K562 (cell line): ENCODE measurements at regions not wholly inside any gene's neighbourhood (a gene's known extent, or its start where the extent isn't known, plus 50 kb on each side); places are given as distances from the start of the nearest gene placed in this dataset.

Experiments used
- ATAC-seq: fragments of 200-7000 bp; cut with Tn5 transposase; 3 replicates; pipeline ENCODE4 v1.9.1; 2020; ENCODE audit warnings: moderate library complexity
- BruUV-seq: library from RNA; stranded (reverse); fragments of 400-500 nt; replicated peaks from 2 replicates; lab custom pipeline; 2021; lab: Mats Ljungman, UMichigan
- CTCF ChIA-PET: fragments of 300-600 bp; formaldehyde crosslinking; extraction: SDS; loops from one replicate; lab custom pipeline; 2021; ENCODE audit warnings: low intra/inter-chr PET ratio; lab: Yijun Ruan, JAX
- POLR2A ChIA-PET: fragments of 300-600, 350-650 bp; sonication (Branson Sonifier 250); formaldehyde crosslinking; extraction: SDS; loops from one replicate; lab custom pipeline; 2021; ENCODE audit warnings: antibody characterized with exemption, inconsistent platforms; lab: Yijun Ruan, JAX
- DNase-seq, 4 experiments: peaks; one replicate each; pipeline versions ENCODE4 v3.0.0 to v3.0.0-alpha.2; 2011 to 2018; ENCODE audit warnings: low spot score in 3 of 4, mixed read lengths in 3 of 4; ENCODE audit errors: extremely low read depth in 1 of 4
- FAIRE-seq: peaks from 2 replicates; lab custom pipeline; 2011; peaks lifted over from hg19 to GRCh38; lab: Jason Lieb, UNC
- H2AFZ ChIP-seq: 2 replicates; pipeline ENCODE4 v1.6.0; 2011; ENCODE audit warnings: low read depth, low read length, control low read depth, inconsistent platforms
- H3K27ac ChIP-seq: fragments of 200-600 bp; 3 replicates; pipeline ENCODE4 v1.8.0; 2011; ENCODE audit warnings: low read depth, mild to moderate bottlenecking, control low read depth, inconsistent platforms, low read length, moderate library complexity, mixed read lengths; ENCODE audit errors: extremely low read depth
- H3K27me3 ChIP-seq, 2 experiments: fragments of 300-600 bp in 1 of 2; 2 replicates in 1 of 2; 3 replicates in 1 of 2; pipeline versions ENCODE4 v1.6.0 to v1.8.0; 2011; ENCODE audit warnings: inconsistent platforms in 2 of 2, low read length in 2 of 2, mild to moderate bottlenecking in 1 of 2, mixed read lengths in 1 of 2, moderate library complexity in 1 of 2; ENCODE audit not compliant: control insufficient read depth in 2 of 2, insufficient read depth in 2 of 2
- H3K36me3 ChIP-seq: fragments of 300-600 bp; 3 replicates; pipeline ENCODE4 v1.8.0; 2011; ENCODE audit warnings: mild to moderate bottlenecking, low read length, inconsistent platforms; ENCODE audit not compliant: control insufficient read depth, insufficient read depth
- H3K4me1 ChIP-seq, 2 experiments: fragments of 200-600 bp in 1 of 2; replicated peaks in 1 of 2; 2 replicates in 1 of 2; 3 replicates in 1 of 2; pipeline versions ENCODE4 v1.5.1 to v1.8.0; 2011; ENCODE audit warnings: inconsistent platforms in 2 of 2, low read length in 2 of 2, mild to moderate bottlenecking in 1 of 2, mixed read lengths in 1 of 2, moderate library complexity in 1 of 2; ENCODE audit not compliant: control insufficient read depth in 2 of 2, insufficient read depth in 2 of 2
- H3K4me2 ChIP-seq: 2 replicates; pipeline ENCODE4 v1.6.1; 2011; ENCODE audit warnings: low read length, control low read depth, inconsistent platforms, mixed read lengths; ENCODE audit not compliant: insufficient read depth
- H3K4me3 ChIP-seq: fragments of 200-600 bp; sonication (generic), shearing (Covaris generic); 2 replicates; pipeline ENCODE4 v1.5.1; 2016; ENCODE audit warnings: control low read depth, inconsistent platforms
- H3K79me2 ChIP-seq: fragments of 200-600 bp; 3 replicates; pipeline ENCODE4 v1.8.0; 2011; ENCODE audit warnings: low read length, inconsistent platforms; ENCODE audit not compliant: control insufficient read depth, insufficient read depth
- H3K9ac ChIP-seq, 2 experiments: 2 replicates each; pipeline versions ENCODE4 v1.6.0 to v1.6.1; 2011; ENCODE audit warnings: low read depth in 2 of 2, low read length in 2 of 2, control low read depth in 1 of 2, inconsistent platforms in 1 of 2, mild to moderate bottlenecking in 1 of 2, mixed read lengths in 1 of 2; ENCODE audit not compliant: insufficient read depth in 1 of 2
- H3K9me1 ChIP-seq: one replicate; pipeline ENCODE4 v1.6.0; 2011; ENCODE audit warnings: inconsistent platforms, mild to moderate bottlenecking, low read length, moderate library complexity; ENCODE audit not compliant: control insufficient read depth, insufficient read depth
- H3K9me3 ChIP-seq: replicated peaks from 2 replicates; pipeline ENCODE4 v1.5.1; 2011; ENCODE audit warnings: low read depth, low read length, inconsistent platforms; ENCODE audit not compliant: control insufficient read depth, insufficient read depth
- H4K20me1 ChIP-seq: replicated peaks from 2 replicates; pipeline ENCODE4 v1.6.1; 2011; ENCODE audit warnings: low read length, inconsistent platforms, mixed read lengths; ENCODE audit not compliant: control insufficient read depth, insufficient read depth
- GATA2 ChIP-seq: sonication (generic); formaldehyde crosslinking; IDR thresholded peaks from 2 replicates; pipeline ENCODE4 v1.4.0; 2020; ENCODE audit warnings: mild to moderate bottlenecking, missing genetic modification reagents
- GMEB1 ChIP-seq: fragments of 250-450 bp; sonication (Bioruptor Pico); IDR thresholded peaks from 2 replicates; pipeline ENCODE4 v1.4.0; 2020; ENCODE audit warnings: mild to moderate bottlenecking
- PRPF4 ChIP-seq: fragments of 200-400 bp; formaldehyde crosslinking; IDR thresholded peaks from one replicate; pipeline ENCODE4 v1.6.1; 2017; ENCODE audit warnings: low read length, low read depth, mild to moderate bottlenecking; ENCODE audit not compliant: insufficient read depth, poor library complexity, severe bottlenecking
- ZKSCAN1 ChIP-seq: fragments of 150-350 bp; IDR thresholded peaks from 2 replicates; pipeline ENCODE4 v1.6.1; 2016; ENCODE audit warnings: low read depth, low read length
- WGBS: fragments of 100-300 bp; shearing (Covaris generic); methylation state at CpG from one replicate; pipeline ENCODE4 v1.1.6; 2016; ENCODE audit warnings: low coverage, mixed read lengths; ENCODE audit not compliant: insufficient coverage; ENCODE audit errors: missing lambda C conversion rate; 5-methylcytosine and 5-hydroxymethylcytosine counted together
- in situ Hi-C: fragments of 300-500 bp; cut with MboI; formaldehyde crosslinking; loops from 4 replicates; pipeline ENCODE4 v1.15.0; 2018; ENCODE audit warnings: inconsistent platforms, mixed read lengths
- intact Hi-C: fragments of 100-400 bp; cut with micrococcal nuclease; formaldehyde crosslinking; loops from 2 replicates; pipeline ENCODE4 v1.14.2; 2022
- TF ChIP-seq, protein P1 (sequence below): fragments of 250-450 bp; sonication (Bioruptor Pico); IDR thresholded peaks from 2 replicates; pipeline ENCODE4 v1.4.0; 2020; ENCODE audit warnings: mild to moderate bottlenecking, moderate library complexity

DNA sequence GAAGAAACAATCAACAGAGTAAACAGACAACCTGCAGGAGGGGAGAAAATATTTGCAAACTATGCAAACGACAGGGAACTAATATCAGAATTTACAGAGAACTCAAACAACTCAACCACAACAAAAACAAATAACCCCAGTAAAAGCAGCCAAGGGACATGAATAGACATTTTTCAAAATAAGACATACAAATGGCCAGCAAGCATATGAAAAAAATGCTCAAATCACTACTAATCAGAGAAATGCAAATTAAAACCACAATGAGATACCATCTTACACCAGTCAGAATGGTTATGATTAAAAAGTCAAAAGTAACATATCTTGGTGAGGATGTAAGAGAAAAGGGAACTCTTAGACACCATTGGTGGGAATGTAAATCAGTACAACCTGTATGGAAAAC lies 215.0 kb downstream of the THBS2 start:
- no TSS peak for BruUV-seq
- Histone ChIP-seq H3K36me3 (no peaks in the 10 kb centered on the region), H3K9me1 (no peaks in the 10 kb centered on the region), H3K4me1 (no peaks in the 10 kb centered on the region), H2AFZ (no peak overlapping the region), H4K20me1 (0 out of 2 replicates have a peak, but pooled peaks cover 6% of the 10 kb centered on the region), H3K4me2 (no peak overlapping the region), H3K4me3 (no peak overlapping the region), H3K79me2 (no peaks in the 10 kb centered on the region), H3K9ac (no peak overlapping the region), H3K27me3 (peaks cover 0 to 16% of the 10 kb centered on the region in 2 experiments; a peak in 2 of 5 replicates), H3K9me3 (no peaks in the 10 kb centered on the region), H3K27ac (no peak overlapping the region)
- intact Hi-C loops = no loop called here
- 5% methylated on average over 1 of the region's 1 CpG for WGBS
- DNase-seq = no peak
- TF ChIP-seq PRPF4 (no peak), GMEB1 (CRISPR knock-in tag) (no peak), GATA2 (no peak), ZKSCAN1 (no peak)
- TF ChIP-seq, protein P1, sequence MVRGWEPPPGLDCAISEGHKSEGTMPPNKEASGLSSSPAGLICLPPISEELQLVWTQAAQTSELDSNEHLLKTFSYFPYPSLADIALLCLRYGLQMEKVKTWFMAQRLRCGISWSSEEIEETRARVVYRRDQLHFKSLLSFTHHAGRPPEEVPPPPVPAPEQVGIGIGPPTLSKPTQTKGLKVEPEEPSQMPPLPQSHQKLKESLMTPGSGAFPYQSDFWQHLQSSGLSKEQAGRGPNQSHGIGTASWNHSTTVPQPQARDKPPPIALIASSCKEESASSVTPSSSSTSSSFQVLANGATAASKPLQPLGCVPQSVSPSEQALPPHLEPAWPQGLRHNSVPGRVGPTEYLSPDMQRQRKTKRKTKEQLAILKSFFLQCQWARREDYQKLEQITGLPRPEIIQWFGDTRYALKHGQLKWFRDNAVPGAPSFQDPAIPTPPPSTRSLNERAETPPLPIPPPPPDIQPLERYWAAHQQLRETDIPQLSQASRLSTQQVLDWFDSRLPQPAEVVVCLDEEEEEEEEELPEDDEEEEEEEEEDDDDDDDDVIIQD (CRISPR knock-in tag) = no peak
- ChIA-PET POLR2A (no interaction called here), CTCF (no interaction called here)
- ATAC-seq = no peak
- in situ Hi-C loops = no loop called here
- FAIRE-seq = no peak
